PC-9 (cell line): ENCODE measurements at regions not wholly inside any gene's neighbourhood (a gene's known extent, or its start where the extent isn't known, plus 50 kb on each side); places are given as distances from the start of the nearest gene placed in this dataset.

ENCODE experiments used
- BruUV-seq: library from RNA; stranded (reverse); fragments of 400-500 nt; replicated peaks from 2 replicates; lab custom pipeline; 2021; lab: Mats Ljungman, UMichigan
- CTCF ChIA-PET: fragments of 300-600 bp; sonication (Branson Sonifier 250); formaldehyde crosslinking; loops from one replicate; lab custom pipeline; 2022; ENCODE audit warnings: antibody characterized with exemption; lab: Charles Lee
- POLR2A ChIA-PET: fragments of 300-600 bp; sonication (Branson Sonifier 250); formaldehyde crosslinking; loops from one replicate; lab custom pipeline; 2022; ENCODE audit warnings: antibody characterized with exemption; ENCODE audit not compliant: unreplicated experiment; lab: Charles Lee
- DNase-seq, 2 experiments: peaks; one replicate each; pipeline versions ENCODE4 v3.0.0 to v3.0.0-alpha.2; 2015 to 2022; ENCODE audit warnings: mixed read lengths in 1 of 2
- H2AFZ ChIP-seq: fragments of 200-600 bp; sonication (generic); 2 replicates; pipeline ENCODE4 v1.8.1; 2017; ENCODE audit warnings: antibody characterized with exemption
- H3F3A ChIP-seq: fragments of 200-600 bp; sonication (generic); 2 replicates; pipeline ENCODE4 v1.8.1; 2017; ENCODE audit warnings: antibody characterized with exemption, mild to moderate bottlenecking, low read depth; ENCODE audit not compliant: insufficient read depth
- H3K27ac ChIP-seq: fragments of 200-600 bp; sonication (generic); 2 replicates; pipeline ENCODE4 v1.6.1; 2016; ENCODE audit warnings: mixed run types
- H3K27me3 ChIP-seq: fragments of 200-600 bp; sonication (generic); 2 replicates; pipeline ENCODE4 v1.6.1; 2016; ENCODE audit warnings: low read depth, mixed run types; ENCODE audit not compliant: insufficient read depth
- H3K36me3 ChIP-seq: fragments of 200-600 bp; sonication (generic); 2 replicates; pipeline ENCODE4 v1.6.1; 2016; ENCODE audit warnings: low read depth, mixed run types
- H3K4me1 ChIP-seq: fragments of 200-600 bp; sonication (generic); replicated peaks from 2 replicates; pipeline ENCODE4 v1.6.1; 2016; ENCODE audit warnings: mixed run types; ENCODE audit not compliant: insufficient read depth
- H3K4me2 ChIP-seq: fragments of 200-600 bp; sonication (generic); 2 replicates; pipeline ENCODE4 v1.6.1; 2017; ENCODE audit warnings: mixed run types
- H3K4me3 ChIP-seq: fragments of 200-600 bp; sonication (generic); 2 replicates; pipeline ENCODE4 v1.6.1; 2016; ENCODE audit warnings: mixed run types
- H3K79me2 ChIP-seq: fragments of 200-600 bp; sonication (generic); 2 replicates; pipeline ENCODE4 v1.6.1; 2017; ENCODE audit warnings: low read depth, mixed run types
- H3K9me2 ChIP-seq: fragments of 200-600 bp; sonication (generic); 2 replicates; pipeline ENCODE4 v1.8.1; 2017; ENCODE audit warnings: mild to moderate bottlenecking; ENCODE audit not compliant: insufficient read depth
- H3K9me3 ChIP-seq: fragments of 200-600 bp; sonication (generic); 2 replicates; pipeline ENCODE4 v1.8.1; 2016; ENCODE audit warnings: low read depth; ENCODE audit not compliant: insufficient read depth
- H4K20me1 ChIP-seq: fragments of 200-600 bp; sonication (generic); 2 replicates; pipeline ENCODE4 v1.8.1; 2017; ENCODE audit not compliant: insufficient read depth
- EZH2 ChIP-seq: fragments of 200-600 bp; sonication (generic); IDR thresholded peaks from 2 replicates; pipeline ENCODE4 v1.8.0; 2017; ENCODE audit warnings: antibody characterized with exemption, low read depth
- intact Hi-C: fragments of 100-400 bp; cut with micrococcal nuclease; formaldehyde crosslinking; loops from one replicate; pipeline ENCODE4 v1.10.0; 2022; ENCODE audit not compliant: unreplicated experiment
- TF ChIP-seq, protein P1 (sequence below): fragments of 200-600 bp; sonication (generic); conservative IDR thresholded peaks from 2 replicates; pipeline ENCODE4 v1.6.1; 2017; ENCODE audit warnings: mixed run types, antibody characterized with exemption, mild to moderate bottlenecking, moderate library complexity

DNA sequence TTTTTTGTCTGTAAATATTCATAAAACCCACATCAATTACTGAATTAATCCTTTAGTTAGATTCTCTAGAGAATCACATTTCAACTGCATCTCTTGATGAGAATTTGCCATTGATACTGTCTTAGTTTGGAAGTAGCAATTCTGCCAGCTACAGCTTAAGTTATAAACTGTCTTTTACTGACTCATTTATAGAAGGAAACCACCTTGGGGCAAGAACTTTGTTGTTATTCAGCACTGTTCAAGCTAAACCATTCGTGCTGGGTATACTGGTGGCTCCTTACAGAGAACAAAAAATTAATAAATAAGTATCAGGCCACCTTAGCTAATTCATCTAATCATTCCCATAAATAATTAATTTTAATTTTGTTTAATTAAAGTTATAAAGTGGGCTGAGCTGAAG lies 1082.6 kb upstream of the CELF4 start:
- POLR2A ChIA-PET, result no interaction called here

DNA sequence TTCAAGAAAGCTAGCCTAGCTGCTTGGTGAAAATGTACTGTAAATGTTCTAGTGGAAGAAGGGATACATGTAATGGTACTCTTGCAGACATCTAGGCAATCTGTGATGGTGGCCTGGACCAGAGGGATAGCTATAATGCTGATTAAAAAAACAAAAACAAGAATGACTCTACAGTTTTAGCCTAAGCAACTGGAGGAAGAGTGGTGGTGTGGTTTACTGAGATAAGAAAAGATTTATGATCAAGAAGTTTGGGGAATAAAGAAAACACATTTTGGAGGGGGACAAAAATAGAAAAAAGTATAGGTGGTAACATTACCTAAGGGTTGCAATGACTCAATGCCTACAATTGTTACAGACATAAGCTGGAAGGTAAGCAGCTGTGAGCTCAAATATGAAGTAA lies 1080.7 kb upstream of the CELF4 start:
- no peaks in the 10 kb centered on the region for H3K9me3 ChIP-seq
- H3K27me3 ChIP-seq, result no peaks in the 10 kb centered on the region
- H3K4me3 ChIP-seq, result no peak overlapping the region
- ChIA-PET CTCF (no interaction called here), POLR2A (no interaction called here)
- no peak overlapping the region for H3K27ac ChIP-seq
- H3K36me3 ChIP-seq, result no peaks in the 10 kb centered on the region
- DNase-seq, result no peak
- no peaks in the 10 kb centered on the region for H4K20me1 ChIP-seq
- H2AFZ ChIP-seq, result no peak overlapping the region
- no peaks in the 10 kb centered on the region for H3F3A ChIP-seq
- no peaks in the 10 kb centered on the region for H3K79me2 ChIP-seq
- no peaks in the 10 kb centered on the region for H3K4me1 ChIP-seq
- no TSS peak for BruUV-seq
- intact Hi-C loops, result no loop called here
- no peaks in the 10 kb centered on the region for H3K9me2 ChIP-seq
- no peak for TF ChIP-seq EZH2
- TF ChIP-seq, protein P1, sequence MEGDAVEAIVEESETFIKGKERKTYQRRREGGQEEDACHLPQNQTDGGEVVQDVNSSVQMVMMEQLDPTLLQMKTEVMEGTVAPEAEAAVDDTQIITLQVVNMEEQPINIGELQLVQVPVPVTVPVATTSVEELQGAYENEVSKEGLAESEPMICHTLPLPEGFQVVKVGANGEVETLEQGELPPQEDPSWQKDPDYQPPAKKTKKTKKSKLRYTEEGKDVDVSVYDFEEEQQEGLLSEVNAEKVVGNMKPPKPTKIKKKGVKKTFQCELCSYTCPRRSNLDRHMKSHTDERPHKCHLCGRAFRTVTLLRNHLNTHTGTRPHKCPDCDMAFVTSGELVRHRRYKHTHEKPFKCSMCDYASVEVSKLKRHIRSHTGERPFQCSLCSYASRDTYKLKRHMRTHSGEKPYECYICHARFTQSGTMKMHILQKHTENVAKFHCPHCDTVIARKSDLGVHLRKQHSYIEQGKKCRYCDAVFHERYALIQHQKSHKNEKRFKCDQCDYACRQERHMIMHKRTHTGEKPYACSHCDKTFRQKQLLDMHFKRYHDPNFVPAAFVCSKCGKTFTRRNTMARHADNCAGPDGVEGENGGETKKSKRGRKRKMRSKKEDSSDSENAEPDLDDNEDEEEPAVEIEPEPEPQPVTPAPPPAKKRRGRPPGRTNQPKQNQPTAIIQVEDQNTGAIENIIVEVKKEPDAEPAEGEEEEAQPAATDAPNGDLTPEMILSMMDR, result no peak
- no peak overlapping the region for H3K4me2 ChIP-seq

More for the DNA sequence above, 1082.6 kb upstream of the CELF4 start:
- DNase-seq, result no peak
- CTCF ChIA-PET, result no interaction called here
- intact Hi-C loops, result no loop called here
- no peaks in the 10 kb centered on the region for H3K27me3 ChIP-seq
- H4K20me1 ChIP-seq, result no peaks in the 10 kb centered on the region
- H3K79me2 ChIP-seq, result no peaks in the 10 kb centered on the region
- H3K4me1 ChIP-seq, result no peaks in the 10 kb centered on the region
- no peaks in the 10 kb centered on the region for H3K9me3 ChIP-seq
- no peaks in the 10 kb centered on the region for H3K36me3 ChIP-seq
- no TSS peak for BruUV-seq
- no peak overlapping the region for H2AFZ ChIP-seq
- no peaks in the 10 kb centered on the region for H3F3A ChIP-seq
- H3K4me2 ChIP-seq, result no peak overlapping the region
- H3K27ac ChIP-seq, result no peak overlapping the region
- no peak overlapping the region for H3K4me3 ChIP-seq
- no peaks in the 10 kb centered on the region for H3K9me2 ChIP-seq
- TF ChIP-seq, protein P1, result no peak
- TF ChIP-seq EZH2, result no peak

DNA sequence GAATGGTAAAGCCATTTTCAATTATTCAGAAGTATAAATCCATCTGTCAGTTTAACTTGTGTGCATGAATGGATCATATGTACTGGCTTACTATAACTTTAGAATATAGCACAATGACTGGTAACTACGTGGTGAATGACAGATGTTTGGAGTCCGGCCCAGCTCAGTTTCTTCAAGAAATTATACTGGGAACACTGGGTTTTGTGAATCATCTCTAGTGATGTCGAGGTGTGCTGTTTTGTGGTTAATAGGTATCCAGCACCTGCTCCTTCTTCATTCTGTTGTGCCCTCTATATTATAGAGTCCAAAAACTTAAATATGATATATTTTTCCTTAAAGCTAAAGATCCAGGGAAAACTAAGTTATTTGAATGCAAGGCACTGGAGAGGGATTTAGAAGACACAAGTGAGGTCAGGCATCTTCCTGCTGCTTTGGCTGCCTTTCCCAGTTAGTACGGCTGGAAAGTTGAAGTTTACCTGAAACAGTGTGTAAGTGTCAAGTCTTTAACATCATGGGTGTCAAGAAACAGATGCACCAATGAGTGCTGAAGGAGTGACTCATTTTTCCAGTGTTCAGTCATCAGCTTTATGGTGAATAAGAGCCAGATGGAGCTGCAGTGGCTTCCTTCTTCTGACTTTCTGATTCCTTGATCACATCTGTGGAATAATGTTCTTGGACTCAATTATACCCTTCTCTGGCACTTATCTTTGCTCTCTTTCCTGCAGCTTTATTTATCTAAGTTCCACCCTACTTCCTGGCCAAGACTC lies 1079.5 kb upstream of the CELF4 start:
- ChIA-PET CTCF (no interaction called here), POLR2A (no interaction called here)
- H3K27ac ChIP-seq, result no peak overlapping the region
- no peak overlapping the region for H3K4me2 ChIP-seq
- H4K20me1 ChIP-seq, result no peaks in the 10 kb centered on the region
- TF ChIP-seq, protein P1, result no peak
- TF ChIP-seq EZH2, result no peak
- H3K36me3 ChIP-seq, result no peaks in the 10 kb centered on the region
- BruUV-seq, result no TSS peak
- no peaks in the 10 kb centered on the region for H3K79me2 ChIP-seq
- no peak overlapping the region for H2AFZ ChIP-seq
- no peaks in the 10 kb centered on the region for H3F3A ChIP-seq
- intact Hi-C loops, result no loop called here
- H3K4me1 ChIP-seq, result no peaks in the 10 kb centered on the region
- H3K4me3 ChIP-seq, result no peak overlapping the region
- H3K27me3 ChIP-seq, result no peaks in the 10 kb centered on the region
- H3K9me2 ChIP-seq, result no peaks in the 10 kb centered on the region
- no peak for DNase-seq
- H3K9me3 ChIP-seq, result no peaks in the 10 kb centered on the region
